Lower lobe of right lung (tissue), 2 donors: ENCODE measurements at regions not wholly inside any gene's neighbourhood (a gene's known extent, or its start where the extent isn't known, plus 50 kb on each side); places are given as distances from the start of the nearest gene placed in this dataset.

Experiments used
- ATAC-seq, 2 donors: fragments of 200-7000 bp; cut with Tn5 transposase; one replicate each; pipeline ENCODE4 v1.9.1; 2020 to 2022; ENCODE audit warnings: mild to moderate bottlenecking in 2 of 2, moderate library complexity in 2 of 2
- DNase-seq: peaks from one replicate; pipeline ENCODE4 v3.0.0-alpha.2; 2020
- H3K27ac ChIP-seq: fragments of 200-600 bp; one replicate; pipeline ENCODE4 v1.8.0; 2022
- H3K27me3 ChIP-seq: fragments of 200-600 bp; one replicate; pipeline ENCODE4 v1.8.0; 2022; ENCODE audit warnings: low read depth
- H3K36me3 ChIP-seq: fragments of 200-600 bp; one replicate; pipeline ENCODE4 v1.8.0; 2022; ENCODE audit warnings: mild to moderate bottlenecking
- H3K4me1 ChIP-seq: fragments of 200-600 bp; one replicate; pipeline ENCODE4 v1.8.0; 2022
- H3K4me3 ChIP-seq: fragments of 200-600 bp; one replicate; pipeline ENCODE4 v1.8.0; 2022; ENCODE audit warnings: mild to moderate bottlenecking
- H3K9me3 ChIP-seq: fragments of 200-600 bp; one replicate; pipeline ENCODE4 v1.8.0; 2022
- CTCF ChIP-seq: fragments of 200-600 bp; IDR thresholded peaks from one replicate; pipeline ENCODE4 v1.8.0; 2022; ENCODE audit warnings: antibody characterized with exemption, mild to moderate bottlenecking
- intact Hi-C: fragments of 100-400 bp; cut with DNase I; formaldehyde crosslinking; loops from one replicate; pipeline ENCODE4 v1.11.0; 2022
- donor health status: DM: no; HTN: yes; CAD: no; lungs with severe emphysema.

- Histone ChIP-seq H3K9me3 (no peaks in the 10 kb centered on the region), H3K4me1 (peaks cover 6% of the 10 kb centered on the region), H3K4me3 (no peak overlapping the region), H3K27ac (no peak overlapping the region), H3K36me3 (no peaks in the 10 kb centered on the region), H3K27me3 (no peaks in the 10 kb centered on the region)
- no peak for ATAC-seq
- TF ChIP-seq CTCF, result no peak
- no peak for DNase-seq
- intact Hi-C loops, result no loop called here
Measured at GRCh38 chr6:168198302-168199180, 119.5 kb upstream of the FRMD1 start.

- Histone ChIP-seq H3K27ac (no peak overlapping the region), H3K4me1 (peaks cover 6% of the 10 kb centered on the region), H3K4me3 (no peak overlapping the region), H3K36me3 (no peaks in the 10 kb centered on the region), H3K27me3 (no peaks in the 10 kb centered on the region), H3K9me3 (no peaks in the 10 kb centered on the region)
- no peak for TF ChIP-seq CTCF
- ATAC-seq, result no peak
- intact Hi-C loops, result no loop called here
- no peak for DNase-seq
Measured at GRCh38 chr6:168197636-168198301, 118.8 kb upstream of the FRMD1 start.

GRCh38 chr6:168196881-168197635 is 118.0 kb upstream of the FRMD1 start:
- no peak overlapping the region for H3K4me3 ChIP-seq
- no peaks in the 10 kb centered on the region for H3K27me3 ChIP-seq
- ATAC-seq (no peak), DNase-seq (no peak)
- intact Hi-C loops, result no loop called here
- H3K27ac ChIP-seq, result no peak overlapping the region
- no peaks in the 10 kb centered on the region for H3K9me3 ChIP-seq
- no peak for TF ChIP-seq CTCF
- H3K4me1 ChIP-seq, result peaks cover 6% of the 10 kb centered on the region
- H3K36me3 ChIP-seq, result no peaks in the 10 kb centered on the region

GRCh38 chr6:168196385-168196860 is 117.4 kb upstream of the FRMD1 start:
- ATAC-seq (peak; percentile 84 to 90), DNase-seq (peak; percentile 67)
- no peak overlapping the region for H3K4me3 ChIP-seq
- TF ChIP-seq CTCF, result no peak
- no peaks in the 10 kb centered on the region for H3K9me3 ChIP-seq
- H3K27ac ChIP-seq, result no peak overlapping the region
- H3K4me1 ChIP-seq, result peaks cover 6% of the 10 kb centered on the region
- H3K27me3 ChIP-seq, result no peaks in the 10 kb centered on the region
- no peaks in the 10 kb centered on the region for H3K36me3 ChIP-seq
- intact Hi-C loops, result no loop called here

- DNase-seq (no peak), ATAC-seq (no peak)
- H3K4me3 ChIP-seq, result no peak overlapping the region
- no peaks in the 10 kb centered on the region for H3K9me3 ChIP-seq
- H3K4me1 ChIP-seq, result peaks cover 6% of the 10 kb centered on the region
- H3K27me3 ChIP-seq, result no peaks in the 10 kb centered on the region
- intact Hi-C loops, result no loop called here
- no peaks in the 10 kb centered on the region for H3K36me3 ChIP-seq
- no peak for TF ChIP-seq CTCF
- H3K27ac ChIP-seq, result no peak overlapping the region
Measured at GRCh38 chr6:168195712-168196111, 116.7 kb upstream of the FRMD1 start.
